Endodermal cell (in vitro differentiated cells): ENCODE measurements at regions not wholly inside any gene's neighbourhood (a gene's known extent, or its start where the extent isn't known, plus 50 kb on each side); places are given as distances from the start of the nearest gene placed in this dataset.

Experiments
- DNase-seq: peaks from one replicate; pipeline ENCODE4 v3.0.0-alpha.2; 2017
- H3K27ac ChIP-seq: 2 replicates; pipeline ENCODE4 v1.5.1; 2013; ENCODE audit warnings: mild to moderate bottlenecking, low read depth, low read length, moderate library complexity
- H3K27me3 ChIP-seq: 2 replicates; pipeline ENCODE4 v1.6.1; 2013; ENCODE audit warnings: mild to moderate bottlenecking, low read length, moderate library complexity; ENCODE audit not compliant: insufficient read depth, control insufficient read depth, poor library complexity, severe bottlenecking
- H3K36me3 ChIP-seq: 2 replicates; pipeline ENCODE4 v1.7.0; 2013; ENCODE audit warnings: mild to moderate bottlenecking, low read length, moderate library complexity; ENCODE audit not compliant: control insufficient read depth, insufficient read depth
- H3K4me1 ChIP-seq: one replicate; pipeline ENCODE4 v1.7.0; 2013; ENCODE audit warnings: low read length; ENCODE audit not compliant: control insufficient read depth, insufficient read depth
- H3K4me3 ChIP-seq: 2 replicates; pipeline ENCODE4 v1.5.1; 2013; ENCODE audit warnings: mild to moderate bottlenecking, low read length, moderate library complexity
- H3K9ac ChIP-seq: 2 replicates; pipeline ENCODE4 v1.6.1; 2013; ENCODE audit warnings: mild to moderate bottlenecking, low read length, moderate library complexity; ENCODE audit not compliant: poor library complexity, severe bottlenecking; ENCODE audit errors: extremely low read depth
- H3K9me3 ChIP-seq: 2 replicates; pipeline ENCODE4 v1.6.1; 2013; ENCODE audit warnings: mild to moderate bottlenecking, low read length, moderate library complexity; ENCODE audit not compliant: control insufficient read depth
- H3K27ac Mint-ChIP-seq: 2 replicates; pipeline ENCODE4 v1.8.0; 2020; ENCODE audit warnings: mixed read lengths
- H3K27me3 Mint-ChIP-seq: 2 replicates; pipeline ENCODE4 v1.8.0; 2021; ENCODE audit warnings: mild to moderate bottlenecking, mixed read lengths; ENCODE audit not compliant: insufficient read depth
- H3K36me3 Mint-ChIP-seq: 2 replicates; pipeline ENCODE4 v1.8.0; 2020; ENCODE audit warnings: low read depth, mixed read lengths
- H3K4me1 Mint-ChIP-seq: 2 replicates; pipeline ENCODE4 v1.8.0; 2020; ENCODE audit warnings: mixed read lengths
- H3K4me3 Mint-ChIP-seq: 2 replicates; pipeline ENCODE4 v1.8.0; 2020; ENCODE audit warnings: mild to moderate bottlenecking, moderate library complexity, mixed read lengths
- H3K9me3 Mint-ChIP-seq: 2 replicates; pipeline ENCODE4 v1.8.0; 2020; ENCODE audit warnings: mild to moderate bottlenecking, mixed read lengths
- WGBS, 2 experiments: methylation state at CpG; one replicate each; pipeline versions ENCODE4 v1.1.5 to v1.1.7; 2013; ENCODE audit warnings: missing lambda C conversion rate in 2 of 2, mixed read lengths in 1 of 2; ENCODE audit not compliant: insufficient coverage in 1 of 2, insufficient read length in 1 of 2; 5-methylcytosine and 5-hydroxymethylcytosine counted together
- TF ChIP-seq, protein P1 (sequence below): fragments of 200-600 bp; sonication (generic); conservative IDR thresholded peaks from 2 replicates; pipeline ENCODE4 v1.5.0; 2021; ENCODE audit warnings: antibody characterized with exemption, mild to moderate bottlenecking

DNA sequence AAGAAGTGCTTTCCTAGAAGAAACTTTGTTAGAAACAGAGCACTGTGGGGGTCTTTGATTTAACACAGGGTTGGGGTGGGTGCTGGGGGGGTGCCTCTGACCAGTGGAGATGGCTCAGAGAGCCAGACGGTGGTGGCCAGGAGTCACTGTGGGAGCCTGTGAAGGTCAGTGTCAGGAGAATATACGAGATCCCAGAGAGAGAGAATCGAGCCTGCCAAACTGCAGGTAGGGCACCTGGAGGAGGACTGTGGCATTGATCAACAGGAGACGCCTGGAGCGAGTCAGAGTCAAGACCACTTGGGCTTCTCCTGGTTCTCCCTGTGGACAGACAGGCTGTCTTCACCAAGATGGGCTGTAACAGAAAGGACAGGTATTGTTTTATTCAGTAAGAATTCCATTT lies 136.5 kb upstream of the TWIST2 start:
- no peak overlapping the region for H3K27ac Mint-ChIP-seq
- no peak overlapping the region for H3K4me3 Mint-ChIP-seq
- Histone ChIP-seq H3K9me3 (no peaks in the 10 kb centered on the region), H3K4me1 (no peaks in the 10 kb centered on the region), H3K9ac (no peak overlapping the region), H3K27ac (no peak overlapping the region), H3K4me3 (no peak overlapping the region), H3K36me3 (no peaks in the 10 kb centered on the region), H3K27me3 (peaks cover 3% of the 10 kb centered on the region)
- no peaks in the 10 kb centered on the region for H3K9me3 Mint-ChIP-seq
- H3K36me3 Mint-ChIP-seq = no peaks in the 10 kb centered on the region
- peaks cover 5% of the 10 kb centered on the region for H3K27me3 Mint-ChIP-seq
- peaks cover under 1% of the 10 kb centered on the region for H3K4me1 Mint-ChIP-seq
- 83 to 92% methylated on average over 5 of the region's 5 CpGs for WGBS, 2 experiments
- TF ChIP-seq, protein P1, sequence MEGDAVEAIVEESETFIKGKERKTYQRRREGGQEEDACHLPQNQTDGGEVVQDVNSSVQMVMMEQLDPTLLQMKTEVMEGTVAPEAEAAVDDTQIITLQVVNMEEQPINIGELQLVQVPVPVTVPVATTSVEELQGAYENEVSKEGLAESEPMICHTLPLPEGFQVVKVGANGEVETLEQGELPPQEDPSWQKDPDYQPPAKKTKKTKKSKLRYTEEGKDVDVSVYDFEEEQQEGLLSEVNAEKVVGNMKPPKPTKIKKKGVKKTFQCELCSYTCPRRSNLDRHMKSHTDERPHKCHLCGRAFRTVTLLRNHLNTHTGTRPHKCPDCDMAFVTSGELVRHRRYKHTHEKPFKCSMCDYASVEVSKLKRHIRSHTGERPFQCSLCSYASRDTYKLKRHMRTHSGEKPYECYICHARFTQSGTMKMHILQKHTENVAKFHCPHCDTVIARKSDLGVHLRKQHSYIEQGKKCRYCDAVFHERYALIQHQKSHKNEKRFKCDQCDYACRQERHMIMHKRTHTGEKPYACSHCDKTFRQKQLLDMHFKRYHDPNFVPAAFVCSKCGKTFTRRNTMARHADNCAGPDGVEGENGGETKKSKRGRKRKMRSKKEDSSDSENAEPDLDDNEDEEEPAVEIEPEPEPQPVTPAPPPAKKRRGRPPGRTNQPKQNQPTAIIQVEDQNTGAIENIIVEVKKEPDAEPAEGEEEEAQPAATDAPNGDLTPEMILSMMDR = peak; percentile 27
- no peak for DNase-seq

DNA sequence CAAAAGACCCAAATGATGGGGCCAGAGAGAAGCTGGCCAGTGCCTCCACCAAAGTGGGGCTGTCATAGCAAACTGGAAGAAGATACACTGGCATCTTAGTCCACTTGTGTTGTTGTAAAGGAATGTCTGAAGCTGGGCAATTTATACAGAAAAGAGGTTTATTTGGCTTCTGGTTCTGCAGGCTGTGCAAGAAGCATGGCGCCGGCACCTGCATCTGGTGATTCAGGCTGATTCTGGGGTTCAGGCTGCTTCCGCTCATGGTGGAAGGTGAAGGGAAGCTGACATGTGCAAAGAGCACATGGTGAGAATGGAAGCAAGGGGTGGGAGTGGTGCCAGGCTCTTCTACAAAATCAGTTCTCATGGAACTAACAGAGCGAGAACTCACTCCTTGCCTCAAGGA lies 135.9 kb upstream of the TWIST2 start:
- H3K36me3 ChIP-seq = no peaks in the 10 kb centered on the region
- no peaks in the 10 kb centered on the region for H3K4me1 ChIP-seq
- no peak overlapping the region for H3K4me3 ChIP-seq
- no peaks in the 10 kb centered on the region for H3K9me3 Mint-ChIP-seq
- H3K4me3 Mint-ChIP-seq = no peak overlapping the region
- H3K9ac ChIP-seq = no peak overlapping the region
- H3K9me3 ChIP-seq = no peaks in the 10 kb centered on the region
- H3K27me3 Mint-ChIP-seq = peaks cover 8% of the 10 kb centered on the region
- H3K27me3 ChIP-seq = peaks cover 3% of the 10 kb centered on the region
- no peak for DNase-seq
- H3K4me1 Mint-ChIP-seq = peaks cover 4% of the 10 kb centered on the region
- no peak overlapping the region for H3K27ac ChIP-seq
- TF ChIP-seq, protein P1 = no peak
- no peak overlapping the region for H3K27ac Mint-ChIP-seq
- WGBS, 2 experiments = 94 to 100% methylated on average over 4 of the region's 4 CpGs
- H3K36me3 Mint-ChIP-seq = no peaks in the 10 kb centered on the region

GRCh38 chr2:238713198-238713826 lies 134.6 kb upstream of the TWIST2 start:
- Mint-ChIP-seq H3K4me3 (no peak overlapping the region), H3K9me3 (no peaks in the 10 kb centered on the region), H3K4me1 (peaks cover 4% of the 10 kb centered on the region), H3K27ac (no peak overlapping the region), H3K27me3 (peaks cover 10% of the 10 kb centered on the region), H3K36me3 (no peaks in the 10 kb centered on the region)
- peaks cover 3% of the 10 kb centered on the region for H3K27me3 ChIP-seq
- TF ChIP-seq, protein P1 = no peak
- H3K36me3 ChIP-seq = no peaks in the 10 kb centered on the region
- no peaks in the 10 kb centered on the region for H3K9me3 ChIP-seq
- no peak for DNase-seq
- H3K4me1 ChIP-seq = no peaks in the 10 kb centered on the region
- H3K9ac ChIP-seq = no peak overlapping the region
- no peak overlapping the region for H3K4me3 ChIP-seq
- 83 to 86% methylated on average over 3 to 6 of the region's 6 CpGs for WGBS, 2 experiments
- no peak overlapping the region for H3K27ac ChIP-seq
